ENCODE measurements at regions not wholly inside any gene's neighbourhood (a gene's known extent, or its start where the extent isn't known, plus 50 kb on each side); places are given as distances from the start of the nearest gene placed in this dataset.

DNA sequence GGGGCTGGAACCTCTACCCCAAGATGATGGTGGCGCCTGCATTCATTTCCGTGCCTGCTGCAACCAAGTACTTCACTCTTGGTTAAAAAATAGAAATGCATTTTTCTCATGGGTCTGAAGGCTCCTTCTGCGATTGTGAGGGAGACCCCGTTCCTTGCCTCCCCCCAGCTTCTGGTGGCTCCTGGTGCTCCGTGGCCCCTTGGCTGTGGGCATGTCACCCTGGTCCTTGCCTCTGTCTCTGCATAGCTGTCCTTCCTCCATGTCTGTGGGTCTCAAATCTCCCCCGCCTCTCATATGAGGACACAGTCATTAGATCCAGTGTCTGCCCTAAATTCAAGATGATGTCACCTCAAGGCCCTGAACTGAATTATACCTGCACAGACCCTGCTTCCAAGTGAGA is 317.9 kb downstream of the TCERG1L start:
- TF ChIP-seq, protein P1, sequence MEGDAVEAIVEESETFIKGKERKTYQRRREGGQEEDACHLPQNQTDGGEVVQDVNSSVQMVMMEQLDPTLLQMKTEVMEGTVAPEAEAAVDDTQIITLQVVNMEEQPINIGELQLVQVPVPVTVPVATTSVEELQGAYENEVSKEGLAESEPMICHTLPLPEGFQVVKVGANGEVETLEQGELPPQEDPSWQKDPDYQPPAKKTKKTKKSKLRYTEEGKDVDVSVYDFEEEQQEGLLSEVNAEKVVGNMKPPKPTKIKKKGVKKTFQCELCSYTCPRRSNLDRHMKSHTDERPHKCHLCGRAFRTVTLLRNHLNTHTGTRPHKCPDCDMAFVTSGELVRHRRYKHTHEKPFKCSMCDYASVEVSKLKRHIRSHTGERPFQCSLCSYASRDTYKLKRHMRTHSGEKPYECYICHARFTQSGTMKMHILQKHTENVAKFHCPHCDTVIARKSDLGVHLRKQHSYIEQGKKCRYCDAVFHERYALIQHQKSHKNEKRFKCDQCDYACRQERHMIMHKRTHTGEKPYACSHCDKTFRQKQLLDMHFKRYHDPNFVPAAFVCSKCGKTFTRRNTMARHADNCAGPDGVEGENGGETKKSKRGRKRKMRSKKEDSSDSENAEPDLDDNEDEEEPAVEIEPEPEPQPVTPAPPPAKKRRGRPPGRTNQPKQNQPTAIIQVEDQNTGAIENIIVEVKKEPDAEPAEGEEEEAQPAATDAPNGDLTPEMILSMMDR (IDR thresholded peaks at IDR 0.05) = no peak
- no peak for TF ChIP-seq POLR2A (IDR thresholded peaks at IDR 0.05)
